ENCODE measurements at regions not wholly inside any gene's neighbourhood (a gene's known extent, or its start where the extent isn't known, plus 50 kb on each side); places are given as distances from the start of the nearest gene placed in this dataset.

- no peak overlapping the region for H3K4me3 ChIP-seq (ENCODE audit: control insufficient read depth, low read depth, low read length)
- no peak for TF ChIP-seq CTCF (IDR thresholded peaks at IDR 0.05; ENCODE audit: control insufficient read depth, insufficient read depth, low read depth, low read length, missing control alignments)
- DNase-seq (ENCODE audit: low read depth): no peak
Measured at GRCh38 chr11:96680211-96681018, 290.6 kb downstream of the JRKL start.

- TF ChIP-seq CTCF (IDR thresholded peaks at IDR 0.05; ENCODE audit: control insufficient read depth, insufficient read depth, low read depth, low read length, missing control alignments): no peak
- H3K4me3 ChIP-seq (ENCODE audit: control insufficient read depth, low read depth, low read length): no peak overlapping the region
Measured at GRCh38 chr11:96681019-96681716, 291.4 kb downstream of the JRKL start.

GRCh38 chr11:96694338-96694737, 304.5 kb downstream of the JRKL start:
- no peak for DNase-seq (ENCODE audit: low read depth)
- TF ChIP-seq CTCF (IDR thresholded peaks at IDR 0.05; ENCODE audit: control insufficient read depth, insufficient read depth, low read depth, low read length, missing control alignments): no peak
- no peak overlapping the region for H3K4me3 ChIP-seq (ENCODE audit: control insufficient read depth, low read depth, low read length)

More at GRCh38 chr11:96681019-96681716, 291.4 kb downstream of the JRKL start:
- no peak for DNase-seq (ENCODE audit: low read depth)

GRCh38 chr11:96696731-96697130, 306.9 kb downstream of the JRKL start:
- H3K4me3 ChIP-seq (ENCODE audit: control insufficient read depth, low read depth, low read length): no peak overlapping the region
- no peak for DNase-seq (ENCODE audit: low read depth)
- TF ChIP-seq CTCF (IDR thresholded peaks at IDR 0.05; ENCODE audit: control insufficient read depth, insufficient read depth, low read depth, low read length, missing control alignments): no peak

- TF ChIP-seq CTCF (IDR thresholded peaks at IDR 0.05; ENCODE audit: control insufficient read depth, insufficient read depth, low read depth, low read length, missing control alignments): no peak
- no peak for DNase-seq (ENCODE audit: low read depth)
Measured at GRCh38 chr11:96697466-96697865, 307.7 kb downstream of the JRKL start.

GRCh38 chr11:96704847-96705246, 315.0 kb downstream of the JRKL start:
- TF ChIP-seq CTCF (IDR thresholded peaks at IDR 0.05; ENCODE audit: control insufficient read depth, insufficient read depth, low read depth, low read length, missing control alignments): peak; percentile 31
- no peak overlapping the region for H3K4me3 ChIP-seq (ENCODE audit: control insufficient read depth, low read depth, low read length)
- DNase-seq (ENCODE audit: low read depth): no peak

More at GRCh38 chr11:96697466-96697865, 307.7 kb downstream of the JRKL start:
- H3K4me3 ChIP-seq (ENCODE audit: control insufficient read depth, low read depth, low read length): no peak overlapping the region
